Loucy (cell line): ENCODE measurements at regions not wholly inside any gene's neighbourhood (a gene's known extent, or its start where the extent isn't known, plus 50 kb on each side); places are given as distances from the start of the nearest gene placed in this dataset.

Experiments
- H2AFZ ChIP-seq: fragments of 200-600 bp; sonication (generic); 2 replicates; pipeline ENCODE4 v1.6.0; 2016; ENCODE audit warnings: antibody characterized with exemption, mild to moderate bottlenecking, low read length, moderate library complexity
- H3F3A ChIP-seq: fragments of 200-600 bp; 2 replicates; pipeline ENCODE4 v1.6.0; 2016; ENCODE audit warnings: antibody characterized with exemption, low read depth, mild to moderate bottlenecking
- H3K27me3 ChIP-seq: fragments of 200-600 bp; sonication (generic); 2 replicates; pipeline ENCODE4 v1.6.1; 2014; ENCODE audit warnings: low read length, mild to moderate bottlenecking; ENCODE audit not compliant: insufficient read depth, poor library complexity, severe bottlenecking
- H3K36me3 ChIP-seq: fragments of 200-600 bp; sonication (generic); 2 replicates; pipeline ENCODE4 v1.6.1; 2016; ENCODE audit warnings: low read length; ENCODE audit not compliant: insufficient read depth
- H3K4me1 ChIP-seq: fragments of 200-600 bp; sonication (generic); 2 replicates; pipeline ENCODE4 v1.5.1; 2014; ENCODE audit warnings: low read length, mild to moderate bottlenecking; ENCODE audit not compliant: insufficient read depth, poor library complexity, severe bottlenecking
- H3K4me2 ChIP-seq: fragments of 200-600 bp; sonication (generic); 2 replicates; pipeline ENCODE4 v1.6.0; 2014; ENCODE audit warnings: antibody characterized with exemption, low read length, low read depth, mild to moderate bottlenecking; ENCODE audit not compliant: poor library complexity, severe bottlenecking
- H3K4me3 ChIP-seq: fragments of 200-600 bp; sonication (generic); 2 replicates; pipeline ENCODE4 v1.5.1; 2014; ENCODE audit warnings: low read length, mild to moderate bottlenecking, mixed read lengths; ENCODE audit not compliant: poor library complexity, severe bottlenecking
- H3K79me2 ChIP-seq: fragments of 200-600 bp; sonication (generic); 2 replicates; pipeline ENCODE4 v1.6.1; 2014; ENCODE audit warnings: low read length; ENCODE audit not compliant: insufficient read depth
- H3K9ac ChIP-seq: fragments of 200-600 bp; sonication (generic); 2 replicates; pipeline ENCODE4 v1.6.0; 2014; ENCODE audit warnings: mild to moderate bottlenecking, low read depth, low read length, moderate library complexity; ENCODE audit not compliant: poor library complexity, severe bottlenecking
- H3K9me2 ChIP-seq: fragments of 200-600 bp; sonication (generic); replicated peaks from 2 replicates; pipeline ENCODE4 v1.6.1; 2016; ENCODE audit warnings: low read depth, low read length, mixed read lengths
- H3K9me3 ChIP-seq: fragments of 200-600 bp; sonication (generic); 2 replicates; pipeline ENCODE4 v1.6.1; 2014; ENCODE audit warnings: mild to moderate bottlenecking, antibody characterized with exemption, low read length, low read depth; ENCODE audit not compliant: insufficient read depth
- H4K20me1 ChIP-seq: fragments of 200-600 bp; sonication (generic); 2 replicates; pipeline ENCODE4 v1.6.0; 2014; ENCODE audit warnings: antibody characterized with exemption, low read length, mild to moderate bottlenecking; ENCODE audit not compliant: insufficient read depth, poor library complexity, severe bottlenecking
- EZH2phosphoT487 ChIP-seq: fragments of 200-600 bp; IDR thresholded peaks from 2 replicates; pipeline ENCODE4 v1.6.1; 2018; ENCODE audit warnings: antibody characterized with exemption, mild to moderate bottlenecking, moderate library complexity, borderline replicate concordance
- TF ChIP-seq, protein P1 (sequence below): fragments of 200-600 bp; sonication (generic); conservative IDR thresholded peaks from 2 replicates; pipeline ENCODE4 v1.5.1; 2014; ENCODE audit warnings: mild to moderate bottlenecking, antibody characterized with exemption, low read length

DNA sequence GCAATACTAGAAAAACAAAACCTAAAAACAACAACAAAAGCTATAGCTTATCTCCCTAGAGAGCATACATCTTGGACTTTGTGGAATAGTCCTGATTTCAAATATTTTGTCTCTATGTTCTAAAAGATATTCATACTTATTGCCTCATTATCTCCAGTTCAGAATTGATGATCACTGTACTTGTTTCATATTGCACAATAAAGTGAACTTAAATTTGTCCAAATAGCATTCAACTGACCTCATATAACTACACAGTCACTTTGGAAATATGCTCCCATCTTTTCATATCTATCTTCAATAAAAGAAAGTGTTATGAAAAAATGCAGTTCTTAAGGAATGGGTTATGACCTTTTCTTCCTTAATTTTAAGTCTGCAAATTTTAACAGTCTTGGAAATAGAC, 228.6 kb upstream of the CMC1 start:
- H4K20me1 ChIP-seq: no peaks in the 10 kb centered on the region

DNA sequence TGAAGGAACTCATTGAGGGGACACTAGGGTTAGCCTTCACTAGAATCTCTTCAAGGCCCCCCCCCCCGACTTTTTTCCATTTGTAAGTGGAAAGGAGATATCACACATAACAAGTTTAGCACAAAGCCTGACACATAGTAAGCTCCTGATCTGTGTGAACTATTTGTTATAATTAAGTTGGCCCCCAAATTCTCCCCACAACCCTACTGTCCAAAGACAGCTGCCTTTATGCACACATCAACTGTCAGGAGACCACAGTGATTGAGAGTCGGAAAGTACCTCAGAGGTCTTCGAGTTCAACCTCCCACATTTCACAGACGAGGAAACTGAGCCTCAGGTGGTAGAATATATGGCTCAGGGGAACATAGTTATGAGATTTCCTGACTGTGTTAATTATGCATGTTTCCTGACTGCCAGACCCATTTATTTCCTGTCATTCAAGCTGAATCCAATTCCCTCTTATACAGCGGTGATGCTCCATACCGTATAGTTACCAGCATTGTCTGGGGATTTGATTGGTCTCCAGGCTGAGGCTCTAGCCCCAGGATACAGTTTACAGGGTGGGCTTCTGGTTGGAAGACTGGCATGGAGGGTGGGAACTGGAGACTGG, 227.4 kb upstream of the CMC1 start:
- Histone ChIP-seq H3K4me2 (no peak overlapping the region), H3K4me3 (no peak overlapping the region), H2AFZ (no peak overlapping the region), H3K9me2 (no peaks in the 10 kb centered on the region), H3K27me3 (no peaks in the 10 kb centered on the region), H3F3A (no peaks in the 10 kb centered on the region), H3K9me3 (no peaks in the 10 kb centered on the region), H3K4me1 (peaks cover 8% of the 10 kb centered on the region), H3K79me2 (no peaks in the 10 kb centered on the region), H4K20me1 (no peaks in the 10 kb centered on the region), H3K9ac (no peak overlapping the region), H3K36me3 (no peaks in the 10 kb centered on the region)
- TF ChIP-seq EZH2phosphoT487: no peak
- TF ChIP-seq, protein P1, sequence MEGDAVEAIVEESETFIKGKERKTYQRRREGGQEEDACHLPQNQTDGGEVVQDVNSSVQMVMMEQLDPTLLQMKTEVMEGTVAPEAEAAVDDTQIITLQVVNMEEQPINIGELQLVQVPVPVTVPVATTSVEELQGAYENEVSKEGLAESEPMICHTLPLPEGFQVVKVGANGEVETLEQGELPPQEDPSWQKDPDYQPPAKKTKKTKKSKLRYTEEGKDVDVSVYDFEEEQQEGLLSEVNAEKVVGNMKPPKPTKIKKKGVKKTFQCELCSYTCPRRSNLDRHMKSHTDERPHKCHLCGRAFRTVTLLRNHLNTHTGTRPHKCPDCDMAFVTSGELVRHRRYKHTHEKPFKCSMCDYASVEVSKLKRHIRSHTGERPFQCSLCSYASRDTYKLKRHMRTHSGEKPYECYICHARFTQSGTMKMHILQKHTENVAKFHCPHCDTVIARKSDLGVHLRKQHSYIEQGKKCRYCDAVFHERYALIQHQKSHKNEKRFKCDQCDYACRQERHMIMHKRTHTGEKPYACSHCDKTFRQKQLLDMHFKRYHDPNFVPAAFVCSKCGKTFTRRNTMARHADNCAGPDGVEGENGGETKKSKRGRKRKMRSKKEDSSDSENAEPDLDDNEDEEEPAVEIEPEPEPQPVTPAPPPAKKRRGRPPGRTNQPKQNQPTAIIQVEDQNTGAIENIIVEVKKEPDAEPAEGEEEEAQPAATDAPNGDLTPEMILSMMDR: no peak

More for the DNA sequence above, 228.6 kb upstream of the CMC1 start:
- no peaks in the 10 kb centered on the region for H3K79me2 ChIP-seq
- H3K4me2 ChIP-seq: no peak overlapping the region
- TF ChIP-seq, protein P1: no peak
- no peak for TF ChIP-seq EZH2phosphoT487
- H3K4me1 ChIP-seq: peaks cover 8% of the 10 kb centered on the region
- H3K9me2 ChIP-seq: no peaks in the 10 kb centered on the region
- no peaks in the 10 kb centered on the region for H3K36me3 ChIP-seq
- no peaks in the 10 kb centered on the region for H3K9me3 ChIP-seq
- no peaks in the 10 kb centered on the region for H3K27me3 ChIP-seq
- no peaks in the 10 kb centered on the region for H3F3A ChIP-seq
- H3K9ac ChIP-seq: no peak overlapping the region
- H2AFZ ChIP-seq: no peak overlapping the region
- H3K4me3 ChIP-seq: no peak overlapping the region

DNA sequence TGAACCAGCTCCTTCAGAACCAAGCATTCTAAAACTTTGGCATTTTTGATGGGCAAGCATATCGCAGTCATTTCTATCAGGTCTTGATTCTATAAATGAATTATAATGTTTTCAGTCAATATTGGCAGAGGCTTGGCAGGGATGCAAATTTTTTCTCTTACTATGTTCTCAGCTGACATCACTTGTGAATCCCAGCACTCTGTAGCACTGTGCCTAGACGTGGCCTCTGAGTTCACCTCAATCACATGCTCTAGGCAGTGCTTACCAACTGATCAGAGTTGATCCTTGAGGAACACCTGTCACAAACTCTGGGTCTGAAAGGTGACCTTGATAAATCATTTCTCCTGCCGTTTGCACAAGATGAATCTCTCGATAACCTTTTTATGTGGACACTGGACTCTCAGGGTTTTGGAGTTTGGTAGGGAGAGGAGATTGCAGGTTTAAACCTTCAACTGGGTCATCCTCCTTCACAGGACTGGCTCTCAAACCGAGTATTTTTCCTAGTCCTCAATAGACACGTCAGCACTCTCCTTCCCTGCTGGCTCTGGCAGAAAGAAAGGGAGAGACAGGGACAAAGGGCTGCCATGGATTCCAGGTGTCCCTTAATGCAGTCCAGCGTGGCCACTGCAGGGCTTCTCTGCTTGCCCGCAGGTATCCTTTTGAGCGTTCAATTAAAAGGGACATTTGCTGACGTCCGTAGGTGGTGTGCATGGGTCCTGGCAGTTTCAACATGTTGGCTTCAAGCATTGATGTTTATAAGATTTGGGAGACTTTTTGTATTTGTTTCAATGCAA, 222.3 kb upstream of the CMC1 start:
- Histone ChIP-seq H3K4me2 (no peak overlapping the region), H3K4me1 (peaks cover 2% of the 10 kb centered on the region), H3K27me3 (no peaks in the 10 kb centered on the region), H3K36me3 (no peaks in the 10 kb centered on the region), H3K9ac (no peak overlapping the region), H2AFZ (no peak overlapping the region), H3K9me3 (no peaks in the 10 kb centered on the region), H3K4me3 (no peak overlapping the region), H3K9me2 (no peaks in the 10 kb centered on the region), H3F3A (no peaks in the 10 kb centered on the region), H4K20me1 (no peaks in the 10 kb centered on the region), H3K79me2 (no peaks in the 10 kb centered on the region)
- TF ChIP-seq, protein P1: no peak
- TF ChIP-seq EZH2phosphoT487: no peak
